ENCODE measurements at regions not wholly inside any gene's neighbourhood (a gene's known extent, or its start where the extent isn't known, plus 50 kb on each side); places are given as distances from the start of the nearest gene placed in this dataset.
"Not testable (repeated sequence)": the region's sequence is repeated elsewhere in the genome, so short reads cannot be mapped to it uniquely, and the experiment has no call there.

DNA sequence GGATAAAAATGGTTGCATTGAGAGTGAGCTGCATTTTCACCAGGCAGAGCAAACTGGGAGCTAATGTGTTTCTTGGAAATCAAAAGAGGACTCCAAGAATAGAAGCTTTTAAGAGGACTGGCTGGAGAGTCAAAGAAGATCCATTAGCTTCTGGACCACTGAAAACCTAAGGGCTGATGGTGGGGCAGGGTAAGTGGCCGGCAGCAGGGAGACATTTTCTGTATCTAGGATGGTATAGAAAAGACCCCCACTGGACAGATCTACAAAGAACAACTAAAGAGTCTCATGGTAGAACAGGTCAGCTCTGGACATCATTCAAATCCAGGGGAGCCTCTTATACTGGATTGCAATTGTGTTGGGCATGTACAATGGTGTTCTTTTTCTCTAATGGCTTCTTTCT is 262.3 kb downstream of the PTGER3 start:
- no peaks in the 10 kb centered on the region for H3K27me3 Mint-ChIP-seq
- DNase-seq: no peak
- H3K4me1 Mint-ChIP-seq (ENCODE audit: low read depth): no peaks in the 10 kb centered on the region
- H3K4me3 Mint-ChIP-seq: no peak overlapping the region
- no peaks in the 10 kb centered on the region for H3K36me3 Mint-ChIP-seq
- H3K9me3 Mint-ChIP-seq: no peaks in the 10 kb centered on the region
- ChIA-PET CTCF (no interaction called here), POLR2A (no interaction called here)
- intact Hi-C loops (cut with micrococcal nuclease): no loop called here
- no peak overlapping the region for H3K27ac Mint-ChIP-seq

DNA sequence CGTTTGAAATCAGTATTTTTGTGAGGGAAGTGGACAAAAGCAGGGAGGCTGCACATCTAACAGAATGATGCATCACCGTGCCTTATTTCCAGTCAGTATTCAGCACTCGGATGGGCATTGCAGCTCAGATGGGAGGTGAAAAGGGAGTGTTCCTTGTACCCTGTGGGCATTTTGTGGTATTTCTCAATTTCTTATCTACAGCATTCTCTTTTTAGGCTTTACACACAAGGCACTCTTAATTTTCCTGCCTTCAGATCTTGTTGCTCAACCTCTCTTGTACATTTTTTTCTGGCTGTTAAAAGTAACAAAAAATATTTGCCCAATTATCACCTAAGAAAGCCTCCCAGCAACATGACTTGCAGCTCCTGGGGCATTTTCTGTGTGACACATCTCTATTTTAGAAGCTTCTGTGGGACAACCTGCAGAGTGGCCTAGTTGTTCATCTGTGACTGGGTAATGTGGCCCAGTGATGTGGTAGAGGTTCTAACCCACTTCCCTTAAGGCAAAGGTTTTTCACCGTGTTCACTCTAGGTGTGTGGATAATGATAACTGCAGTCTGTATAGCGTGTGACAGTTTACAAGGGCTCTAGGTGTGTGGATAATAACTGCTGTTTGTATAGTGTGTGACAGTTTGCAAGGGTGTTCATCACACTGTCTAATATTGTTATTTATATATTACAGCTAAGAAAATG is 257.2 kb downstream of the PTGER3 start:
- Mint-ChIP-seq H3K27me3 (no peaks in the 10 kb centered on the region), H3K9me3 (peaks cover 3% of the 10 kb centered on the region), H3K4me1 (ENCODE audit: low read depth) (no peaks in the 10 kb centered on the region), H3K4me3 (no peak overlapping the region), H3K36me3 (no peaks in the 10 kb centered on the region), H3K27ac (no peak overlapping the region)
- POLR2A ChIA-PET: no interaction called here
- DNase-seq: no peak
- intact Hi-C loops (cut with micrococcal nuclease): no loop called here
- CTCF ChIA-PET: no interaction called here

DNA sequence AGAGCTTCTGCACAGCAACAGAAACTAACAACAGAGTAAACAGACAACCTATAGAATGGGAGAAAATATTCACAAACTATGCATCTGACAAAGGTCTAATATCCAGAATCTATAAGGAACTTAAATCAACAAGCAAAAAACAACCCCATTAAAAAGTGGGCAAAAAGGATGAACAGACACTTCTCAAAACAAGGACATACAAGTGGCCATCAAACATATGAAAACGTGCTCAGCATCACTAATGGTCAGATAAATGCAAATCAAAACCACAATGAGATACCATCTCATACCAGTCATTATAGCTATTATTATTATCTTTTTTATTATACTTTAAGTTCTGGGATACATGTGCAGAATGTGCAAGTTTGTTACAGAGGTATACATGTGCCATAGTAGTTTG is 252.6 kb downstream of the PTGER3 start:
- CTCF ChIA-PET: interaction anchor here (0.7 kb wide), 1 partner anchor 1844 kb away, joined by 3 read pairs; no protein-coding TSS in a partner anchor
- H3K9me3 Mint-ChIP-seq; intact Hi-C loops (cut with micrococcal nuclease); H3K27ac Mint-ChIP-seq; H3K36me3 Mint-ChIP-seq; H3K4me3 Mint-ChIP-seq; H3K27me3 Mint-ChIP-seq; DNase-seq; H3K4me1 Mint-ChIP-seq (ENCODE audit: low read depth): not testable (repeated sequence)
- POLR2A ChIA-PET: interaction anchor here (0.6 kb wide), 1 partner anchor 1553 kb away, joined by 3 read pairs; no protein-coding TSS in a partner anchor

DNA sequence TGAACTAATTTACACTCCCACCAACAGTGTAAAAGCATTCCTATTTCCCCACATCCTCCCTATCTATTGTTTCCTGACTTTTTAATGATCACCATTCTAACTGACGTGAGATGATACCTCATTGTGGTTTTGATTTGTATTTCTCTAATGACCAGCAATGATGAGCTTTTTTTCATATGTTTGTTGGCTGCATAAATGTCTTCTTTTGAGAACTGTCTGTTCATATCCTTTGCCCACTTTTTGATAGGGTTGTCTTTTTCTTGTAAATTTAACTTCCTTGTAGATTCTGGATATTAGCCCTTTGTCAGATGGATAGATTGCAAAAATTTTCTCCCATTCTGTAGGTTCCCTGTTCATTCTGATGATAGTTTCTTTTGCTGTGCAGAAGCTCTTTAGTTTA is 251.3 kb downstream of the PTGER3 start:
- H3K36me3 Mint-ChIP-seq; POLR2A ChIA-PET; intact Hi-C loops (cut with micrococcal nuclease); CTCF ChIA-PET; DNase-seq; H3K27ac Mint-ChIP-seq; H3K4me3 Mint-ChIP-seq; H3K4me1 Mint-ChIP-seq (ENCODE audit: low read depth); H3K27me3 Mint-ChIP-seq; H3K9me3 Mint-ChIP-seq: not testable (repeated sequence)

DNA sequence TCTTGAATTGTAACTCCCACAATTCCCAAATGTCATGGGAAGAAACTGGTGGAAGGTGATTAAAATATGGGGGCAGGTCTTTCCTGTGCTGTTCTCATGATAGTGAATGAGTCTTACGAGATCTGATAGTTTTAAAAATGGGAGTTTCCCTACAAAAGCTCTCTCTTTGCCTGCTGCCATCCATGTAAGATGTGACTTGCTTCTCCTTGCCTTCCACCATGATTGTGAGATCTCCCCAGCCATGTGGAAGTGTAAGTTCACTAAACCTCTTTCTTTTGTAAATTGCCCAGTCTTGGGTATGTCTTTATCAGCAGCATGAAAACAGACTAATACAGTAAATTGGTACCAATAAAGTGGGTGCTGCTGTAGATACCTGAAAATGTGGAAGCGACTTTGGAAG is 245.0 kb downstream of the PTGER3 start:
- H3K27me3 Mint-ChIP-seq; DNase-seq; H3K36me3 Mint-ChIP-seq; H3K4me3 Mint-ChIP-seq; H3K4me1 Mint-ChIP-seq (ENCODE audit: low read depth); CTCF ChIA-PET; H3K27ac Mint-ChIP-seq; POLR2A ChIA-PET; intact Hi-C loops (cut with micrococcal nuclease): not testable (repeated sequence)
- H3K9me3 Mint-ChIP-seq: peaks cover 10% of the 10 kb centered on the region

DNA sequence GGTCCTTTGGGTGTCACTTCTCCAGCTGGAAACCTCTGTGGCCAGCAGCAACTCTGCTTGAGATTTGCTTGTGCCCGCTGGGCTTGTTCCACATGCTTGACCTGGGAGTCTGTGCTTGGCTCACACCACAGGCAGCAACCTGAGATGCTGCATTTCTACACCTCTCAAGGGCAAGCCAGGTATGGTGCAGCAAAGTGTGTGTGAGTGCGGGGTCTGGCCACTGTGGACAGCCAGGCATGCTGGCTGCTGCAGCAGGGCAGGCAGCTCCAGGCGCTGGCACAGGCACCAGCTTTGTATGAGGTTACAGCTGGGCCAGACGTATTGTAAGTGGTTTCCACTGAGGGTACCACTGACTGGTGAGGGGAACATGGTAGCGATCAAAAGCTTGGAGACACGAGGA is 242.0 kb downstream of the PTGER3 start:
- H3K36me3 Mint-ChIP-seq: no peaks in the 10 kb centered on the region
- H3K27me3 Mint-ChIP-seq: no peaks in the 10 kb centered on the region
- ChIA-PET POLR2A (no interaction called here), CTCF (no interaction called here)
- H3K4me3 Mint-ChIP-seq: no peak overlapping the region
- H3K27ac Mint-ChIP-seq: no peak overlapping the region
- peaks cover 6% of the 10 kb centered on the region for H3K9me3 Mint-ChIP-seq
- intact Hi-C loops (cut with micrococcal nuclease): no loop called here
- no peaks in the 10 kb centered on the region for H3K4me1 Mint-ChIP-seq (ENCODE audit: low read depth)
- no peak for DNase-seq

DNA sequence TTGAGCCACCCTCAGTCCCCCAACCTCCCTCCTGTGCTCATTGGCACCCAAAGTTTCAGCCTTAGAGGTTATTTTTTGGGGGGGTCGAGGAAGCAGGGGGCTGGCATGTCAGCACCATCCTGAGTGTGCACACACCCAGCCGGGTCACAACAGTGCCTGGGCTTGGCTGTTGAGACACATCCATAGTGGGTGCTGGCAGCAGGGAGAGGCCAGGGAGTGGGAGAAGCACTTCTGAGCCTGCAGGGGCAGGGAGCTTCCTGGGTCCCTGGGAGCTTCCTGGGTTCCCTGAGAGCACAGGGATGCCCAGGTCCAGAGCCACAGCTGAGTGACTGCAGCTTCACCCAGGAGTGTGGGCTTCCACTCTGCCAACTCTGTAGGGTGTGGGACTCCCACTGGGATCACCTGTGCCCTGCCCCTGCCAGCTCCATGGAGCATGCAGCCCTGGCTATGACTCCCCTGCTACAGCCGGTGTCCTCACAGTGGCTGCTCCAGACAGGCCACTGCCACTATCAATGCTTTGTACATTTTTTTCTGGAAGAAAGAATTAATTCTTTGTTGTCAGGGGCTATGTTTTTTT is 240.4 kb downstream of the PTGER3 start:
- H3K36me3 Mint-ChIP-seq: no peaks in the 10 kb centered on the region
- H3K9me3 Mint-ChIP-seq: peaks cover 6% of the 10 kb centered on the region
- CTCF ChIA-PET: no interaction called here
- POLR2A ChIA-PET: no interaction called here
- no peak for DNase-seq
- no peaks in the 10 kb centered on the region for H3K27me3 Mint-ChIP-seq
- intact Hi-C loops (cut with micrococcal nuclease): no loop called here
- no peak overlapping the region for H3K4me3 Mint-ChIP-seq
- H3K4me1 Mint-ChIP-seq (ENCODE audit: low read depth): no peaks in the 10 kb centered on the region
- H3K27ac Mint-ChIP-seq: no peak overlapping the region

DNA sequence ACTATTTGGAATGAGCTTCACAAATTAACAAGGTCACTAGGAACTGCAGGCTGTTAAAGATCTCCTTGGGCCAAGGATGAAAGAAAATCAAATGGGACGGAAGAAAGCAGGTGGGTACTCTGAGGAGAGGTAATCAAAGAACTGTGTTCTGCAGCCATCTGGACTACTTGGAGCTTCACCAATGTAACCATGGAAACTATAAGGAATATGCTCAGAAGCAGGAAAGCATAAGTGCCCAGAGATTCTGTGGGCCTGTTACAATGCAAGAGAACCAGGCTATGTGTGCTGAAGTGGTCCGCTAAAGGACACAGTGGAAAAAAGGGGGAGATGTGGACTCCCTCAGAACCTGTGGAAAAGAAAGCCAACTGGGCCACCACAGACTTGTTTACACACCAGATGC is 238.5 kb downstream of the PTGER3 start:
- Mint-ChIP-seq H3K9me3 (no peaks in the 10 kb centered on the region), H3K27me3 (no peaks in the 10 kb centered on the region), H3K4me3 (no peak overlapping the region), H3K36me3 (no peaks in the 10 kb centered on the region), H3K27ac (no peak overlapping the region), H3K4me1 (ENCODE audit: low read depth) (no peaks in the 10 kb centered on the region)
- no peak for DNase-seq
- intact Hi-C loops (cut with micrococcal nuclease): no loop called here
- POLR2A ChIA-PET: no interaction called here
- CTCF ChIA-PET: no interaction called here

DNA sequence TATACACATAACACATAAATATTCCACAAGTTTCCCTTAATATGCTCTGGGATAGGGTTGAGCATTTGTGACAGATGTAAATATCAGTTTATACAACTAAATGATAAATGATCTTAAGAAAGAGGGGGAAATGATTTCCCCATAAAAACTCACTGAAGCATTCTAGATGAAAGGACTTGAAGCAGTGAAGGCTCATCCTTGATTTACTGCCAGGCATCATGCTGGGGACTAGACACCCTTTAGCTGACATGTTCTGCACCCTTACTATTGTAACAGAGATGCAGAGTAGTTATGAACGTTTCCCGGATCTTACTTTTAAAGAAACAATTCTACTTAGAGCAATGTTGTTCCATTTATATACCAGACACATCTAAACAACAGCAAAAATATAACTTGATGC is 235.8 kb downstream of the PTGER3 start:
- H3K27me3 Mint-ChIP-seq: no peaks in the 10 kb centered on the region
- no peaks in the 10 kb centered on the region for H3K4me1 Mint-ChIP-seq (ENCODE audit: low read depth)
- H3K27ac Mint-ChIP-seq: no peak overlapping the region
- H3K4me3 Mint-ChIP-seq: no peak overlapping the region
- H3K9me3 Mint-ChIP-seq: no peaks in the 10 kb centered on the region
- intact Hi-C loops (cut with micrococcal nuclease): no loop called here
- POLR2A ChIA-PET: no interaction called here
- H3K36me3 Mint-ChIP-seq: no peaks in the 10 kb centered on the region
- CTCF ChIA-PET: no interaction called here
- DNase-seq: no peak

DNA sequence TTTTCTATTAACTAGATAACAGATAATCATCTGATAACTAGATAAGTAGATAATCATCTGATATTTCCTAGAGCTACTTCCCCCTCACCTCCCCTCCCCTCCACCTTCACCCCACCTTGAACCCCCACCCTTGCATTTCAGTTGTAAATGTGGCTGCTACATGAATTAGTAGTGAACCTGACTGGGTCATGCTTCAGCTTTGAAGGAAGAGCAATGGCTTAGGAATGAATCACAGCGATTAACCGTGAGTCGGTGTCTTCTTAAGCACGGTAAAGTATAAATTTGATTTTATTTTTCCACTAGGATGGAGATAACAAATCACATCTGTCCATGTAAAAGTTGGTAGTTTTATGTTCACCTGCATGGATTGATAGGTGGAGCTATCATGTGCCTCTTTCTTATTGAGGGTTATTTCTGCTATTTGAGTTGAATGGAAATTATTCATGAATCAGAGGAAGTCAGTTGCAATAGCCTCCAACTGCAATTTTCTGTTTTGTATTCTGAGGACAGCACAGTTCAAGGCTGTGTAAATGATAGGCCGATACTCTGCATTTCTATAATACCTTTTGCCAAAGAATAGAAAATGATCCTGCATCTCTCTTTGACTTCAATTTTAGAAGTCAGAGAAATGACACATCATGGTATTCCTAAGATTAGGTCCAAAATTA is 235.0 kb downstream of the PTGER3 start:
- H3K4me3 Mint-ChIP-seq: no peak overlapping the region
- CTCF ChIA-PET: no interaction called here

DNA sequence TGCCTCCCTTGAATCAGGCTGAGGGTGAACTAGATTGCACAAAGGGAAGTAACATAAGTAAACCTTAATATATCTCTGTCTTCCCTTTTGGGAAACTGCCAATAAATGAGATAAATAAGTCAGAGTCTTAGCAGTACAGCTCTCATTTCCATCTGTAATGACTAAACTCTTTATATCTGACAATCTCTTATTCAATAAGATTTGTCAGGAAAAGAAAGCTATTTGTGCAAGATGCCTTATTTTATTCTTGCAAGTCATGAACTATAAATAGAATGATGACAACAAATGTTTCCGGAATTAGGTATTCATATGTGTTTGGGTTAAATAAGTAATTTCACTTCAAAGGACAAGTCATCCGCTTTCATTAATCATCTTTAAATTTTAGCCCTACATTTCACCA is 229.2 kb downstream of the PTGER3 start:
- intact Hi-C loops (cut with micrococcal nuclease): no loop called here
- ChIA-PET POLR2A (no interaction called here), CTCF (no interaction called here)
- H3K36me3 Mint-ChIP-seq: no peaks in the 10 kb centered on the region
- H3K4me3 Mint-ChIP-seq: no peak overlapping the region
- no peaks in the 10 kb centered on the region for H3K9me3 Mint-ChIP-seq
- no peak overlapping the region for H3K27ac Mint-ChIP-seq
- no peak for DNase-seq
- no peaks in the 10 kb centered on the region for H3K4me1 Mint-ChIP-seq (ENCODE audit: low read depth)
- H3K27me3 Mint-ChIP-seq: no peaks in the 10 kb centered on the region

More for the DNA sequence above, 235.0 kb downstream of the PTGER3 start:
- Mint-ChIP-seq H3K27me3 (no peaks in the 10 kb centered on the region), H3K9me3 (no peaks in the 10 kb centered on the region), H3K27ac (no peak overlapping the region), H3K4me1 (ENCODE audit: low read depth) (no peaks in the 10 kb centered on the region), H3K36me3 (no peaks in the 10 kb centered on the region)
- POLR2A ChIA-PET: no interaction called here
- intact Hi-C loops (cut with micrococcal nuclease): no loop called here
- no peak for DNase-seq

DNA sequence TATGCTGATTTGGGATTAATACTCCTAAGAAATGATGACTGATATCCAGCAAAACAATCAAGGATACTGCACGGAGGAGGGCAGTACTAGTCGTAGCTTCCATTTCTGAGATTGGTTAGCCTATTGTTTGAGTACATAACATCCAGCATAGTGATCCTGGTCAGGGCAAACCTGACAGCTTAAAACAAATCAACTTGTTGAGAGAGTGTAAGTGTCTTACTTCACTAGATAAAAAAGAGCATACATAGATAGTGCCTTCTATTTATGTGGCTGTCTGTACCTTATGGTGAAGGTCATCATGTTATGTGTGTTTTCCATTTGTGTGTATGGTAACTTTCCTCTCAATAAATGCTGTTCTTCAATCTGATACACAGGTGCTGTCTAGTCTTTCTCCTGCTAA is 228.4 kb downstream of the PTGER3 start:
- POLR2A ChIA-PET: interaction anchor here (0.6 kb wide), 1 partner anchor 26 kb away, joined by 3 read pairs; no protein-coding TSS in a partner anchor
- intact Hi-C loops (cut with micrococcal nuclease): no loop called here
- DNase-seq: no peak
- Mint-ChIP-seq H3K27ac (no peak overlapping the region), H3K4me1 (ENCODE audit: low read depth) (no peaks in the 10 kb centered on the region), H3K27me3 (no peaks in the 10 kb centered on the region), H3K36me3 (no peaks in the 10 kb centered on the region), H3K4me3 (no peak overlapping the region), H3K9me3 (no peaks in the 10 kb centered on the region)
- CTCF ChIA-PET: no interaction called here

DNA sequence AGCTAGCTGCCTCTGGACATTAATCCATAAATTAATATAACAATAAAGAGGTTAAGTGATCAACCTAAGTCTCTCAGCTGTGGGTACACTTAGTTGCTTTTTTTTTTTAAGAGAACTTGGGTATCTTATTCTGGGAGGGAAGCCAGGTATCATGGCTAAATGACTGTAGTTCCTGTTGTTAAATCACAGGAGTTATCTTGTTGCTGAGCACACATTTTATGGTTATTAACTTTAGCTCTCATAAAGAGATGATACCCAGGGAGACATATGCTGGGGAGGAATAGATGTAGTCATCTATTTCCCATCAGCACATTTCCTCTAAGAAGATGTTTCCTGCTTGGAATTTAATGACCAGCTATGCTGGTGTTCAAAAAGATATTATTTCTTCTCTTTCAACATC is 227.8 kb downstream of the PTGER3 start:
- POLR2A ChIA-PET: interaction anchor here (0.6 kb wide), 1 partner anchor 25 kb away, joined by 3 read pairs; no protein-coding TSS in a partner anchor
- CTCF ChIA-PET: no interaction called here
- Mint-ChIP-seq H3K4me1 (ENCODE audit: low read depth) (no peaks in the 10 kb centered on the region), H3K27ac (no peak overlapping the region), H3K27me3 (no peaks in the 10 kb centered on the region), H3K4me3 (no peak overlapping the region), H3K9me3 (no peaks in the 10 kb centered on the region), H3K36me3 (no peaks in the 10 kb centered on the region)
- DNase-seq: no peak
- intact Hi-C loops (cut with micrococcal nuclease): no loop called here

Measured in activated CD4-positive, alpha-beta memory T cell treated with anti-CD3 and anti-CD28 coated beads for 36 hours (primary cell).